K562 (cell line): ENCODE measurements at regions not wholly inside any gene's neighbourhood (a gene's known extent, or its start where the extent isn't known, plus 50 kb on each side); places are given as distances from the start of the nearest gene placed in this dataset.

Source experiments
- CHAMP1 ChIP-seq: fragments of 450-650 bp; IDR thresholded peaks from 2 replicates; pipeline ENCODE4 v1.6.1; 2016; ENCODE audit warnings: mild to moderate bottlenecking
- CREM ChIP-seq: IDR thresholded peaks from 2 replicates; pipeline ENCODE4 v1.6.1; 2014; ENCODE audit warnings: antibody characterized with exemption, low read depth
- CTCF ChIP-seq, 3 experiments: IDR thresholded peaks in 2 of 3; conservative IDR thresholded peaks in 1 of 3; 2 replicates each; pipeline ENCODE4 v1.5.1; 2011 to 2012; ENCODE audit warnings: low read length in 3 of 3, mild to moderate bottlenecking in 3 of 3, control low read depth in 2 of 3, improper control_type of control experiment in 1 of 3, inconsistent platforms in 1 of 3, low read depth in 1 of 3, mixed read lengths in 1 of 3, moderate library complexity in 1 of 3; ENCODE audit not compliant: insufficient read depth in 2 of 3
- KHSRP ChIP-seq: fragments of 450-650 bp; IDR thresholded peaks from 2 replicates; pipeline ENCODE4 v1.6.1; 2017
- PHF20 ChIP-seq: fragments of 450-650 bp; IDR thresholded peaks from 2 replicates; pipeline ENCODE4 v1.6.1; 2018; ENCODE audit not compliant: partially characterized antibody
- PHTF2 ChIP-seq: fragments of 250-450 bp; sonication (Bioruptor Pico); IDR thresholded peaks from 2 replicates; pipeline ENCODE4 v1.5.0; 2021; ENCODE audit warnings: mild to moderate bottlenecking
- TRIM28 ChIP-seq: fragments of 450-650 bp; IDR thresholded peaks from 2 replicates; pipeline ENCODE4 v1.6.1; 2017

GRCh38 chr4:27811948-27812347 lies 951.3 kb downstream of the STIM2 start:
- no peak for TF ChIP-seq CREM
- no peak for TF ChIP-seq PHF20
- no peak for TF ChIP-seq TRIM28
- no peak for TF ChIP-seq KHSRP
- TF ChIP-seq CHAMP1 = no peak
- TF ChIP-seq CTCF (IDR thresholded peaks at IDR 0.05 in 2 of 3, conservative IDR thresholded peaks at IDR 0.05 in 1 of 3; ENCODE audit: insufficient read depth in 2 of 3, low read depth in 1 of 3, low read length in 3 of 3) = no peak
- TF ChIP-seq PHTF2 (CRISPR knock-in tag) = no peak
